CD4-positive, alpha-beta T cell treated with Interleukin-6 at 100 ng/mL for 8 hours (primary cell): ENCODE measurements at regions not wholly inside any gene's neighbourhood (a gene's known extent, or its start where the extent isn't known, plus 50 kb on each side); places are given as distances from the start of the nearest gene placed in this dataset.

Experiments
- DNase-seq: peaks from one replicate; pipeline ENCODE4 v3.0.0-alpha.2; 2020; ENCODE audit warnings: mixed read lengths, low spot score

GRCh38 chr1:88378560-88378959 lies 305.5 kb upstream of the PKN2 start:
- no peak for DNase-seq

DNA sequence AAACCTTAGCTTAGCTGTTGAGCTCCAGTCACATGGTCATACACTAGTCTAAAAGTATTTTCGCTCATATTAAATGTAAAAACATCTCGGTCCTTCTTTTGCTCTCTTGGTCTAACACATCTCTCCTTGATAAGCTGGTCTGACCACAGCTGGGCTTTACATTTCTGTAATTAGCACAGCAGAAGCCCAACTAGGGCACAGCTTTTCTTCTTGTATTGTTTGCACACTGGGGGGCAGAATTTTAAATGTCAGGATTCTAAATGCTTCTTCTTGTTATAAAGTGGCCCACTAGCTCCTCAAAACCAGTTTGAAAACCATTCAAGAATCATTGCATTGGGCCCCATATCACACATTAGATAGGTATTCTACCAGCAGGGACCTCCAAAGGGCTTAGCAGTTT lies 289.1 kb upstream of the PKN2 start:
- no peak for DNase-seq

- DNase-seq = no peak
Measured at GRCh38 chr1:88398338-88398737, 285.7 kb upstream of the PKN2 start.

- no peak for DNase-seq
Measured at GRCh38 chr1:88399690-88400089, 284.4 kb upstream of the PKN2 start.

DNA sequence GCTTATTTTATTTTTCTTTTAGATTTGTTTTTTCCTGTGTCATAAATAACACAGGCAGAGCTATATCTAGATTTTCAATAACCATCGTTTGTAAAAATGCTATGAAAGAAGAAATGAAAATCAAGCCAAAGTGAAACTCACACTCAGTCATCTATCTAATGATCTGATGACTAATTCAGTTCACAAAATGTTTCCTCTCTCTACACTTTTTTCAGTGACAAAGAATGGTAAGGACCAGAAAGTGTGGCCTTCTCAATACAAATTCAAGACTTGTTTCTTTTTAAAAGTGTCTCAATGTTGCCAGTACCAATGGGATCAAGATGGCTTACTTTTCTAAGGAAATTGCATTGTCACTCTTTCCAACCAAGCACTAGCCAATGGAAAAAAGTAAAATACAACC lies 282.8 kb upstream of the PKN2 start:
- DNase-seq = no peak

GRCh38 chr1:88404582-88404981 lies 279.5 kb upstream of the PKN2 start:
- no peak for DNase-seq

DNA sequence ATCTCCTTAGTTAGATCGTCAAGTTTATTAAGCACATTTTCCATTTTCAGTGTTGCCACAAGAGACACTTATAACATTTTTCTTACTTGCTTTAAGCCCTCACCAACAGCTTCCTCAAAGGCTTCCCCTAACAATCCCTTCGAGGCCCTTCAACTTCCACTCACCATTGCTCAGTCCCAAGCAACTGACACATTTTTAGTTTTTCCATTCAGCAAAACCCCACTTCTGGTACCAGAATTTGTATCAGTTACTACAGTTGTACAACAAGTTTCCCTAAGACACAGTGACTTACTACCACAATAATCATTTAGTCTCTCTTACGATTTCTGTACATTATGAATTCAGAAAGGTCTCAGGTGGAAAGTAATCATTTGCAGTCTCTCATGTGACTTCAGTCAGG lies 276.8 kb upstream of the PKN2 start:
- DNase-seq = no peak

DNA sequence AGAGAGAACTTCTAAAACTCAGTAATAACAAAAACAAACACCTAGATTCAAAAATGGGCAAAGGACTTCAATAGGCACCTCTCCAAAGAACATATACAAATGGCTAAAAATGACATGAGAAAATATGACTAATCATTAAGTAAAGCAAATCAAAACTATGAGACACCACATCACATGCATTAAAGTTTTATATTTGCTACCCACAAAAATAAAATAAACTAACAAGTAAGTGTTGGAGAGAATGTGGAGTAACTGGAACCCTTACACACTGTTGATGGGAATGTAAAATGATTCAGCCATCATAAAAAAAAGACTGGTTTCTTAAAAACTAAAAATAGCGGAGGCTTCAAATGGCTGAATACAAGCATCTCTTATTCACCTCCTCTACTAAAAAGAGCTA lies 262.1 kb upstream of the PKN2 start:
- no peak for DNase-seq

DNA sequence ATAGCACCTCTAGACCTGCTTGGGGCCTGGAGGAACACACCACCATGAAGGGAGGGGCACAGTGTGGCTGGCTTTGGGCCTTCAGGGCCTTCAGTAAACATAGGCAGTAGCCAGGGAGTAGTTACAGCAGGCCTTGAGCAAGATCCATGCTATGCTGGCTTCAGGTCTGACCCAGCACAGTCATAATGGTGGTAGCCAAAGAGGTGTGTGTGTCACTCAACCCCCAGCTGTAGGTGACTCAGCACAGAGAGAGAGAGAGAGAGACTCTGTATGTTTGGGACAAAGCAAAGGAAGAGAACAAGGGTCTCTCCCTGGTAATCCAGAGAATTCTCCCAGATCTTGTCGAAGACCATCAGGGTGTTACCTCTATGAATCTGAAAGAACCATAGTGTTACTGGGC lies 250.5 kb upstream of the PKN2 start:
- no peak for DNase-seq

- DNase-seq = no peak
Measured at GRCh38 chr1:88434836-88435235, 249.2 kb upstream of the PKN2 start.

DNA sequence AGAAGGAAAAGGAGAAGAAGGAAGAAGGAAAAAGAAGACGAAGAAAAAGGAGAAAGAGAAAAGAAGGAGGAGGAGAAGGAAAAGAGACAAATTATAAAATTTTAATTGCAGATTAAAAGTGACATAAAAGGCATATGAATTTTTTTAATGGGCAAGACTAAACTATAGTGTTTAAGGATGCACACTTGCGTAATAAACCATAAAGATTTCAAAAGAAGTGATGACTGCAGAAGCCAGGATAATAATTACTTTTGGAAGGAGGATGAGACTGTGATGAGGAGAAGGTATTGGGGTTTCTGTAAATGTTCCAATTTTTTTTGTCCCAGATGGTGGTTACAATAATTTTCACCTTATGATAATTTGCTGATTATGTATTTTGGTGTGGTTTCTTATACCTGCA lies 243.1 kb upstream of the PKN2 start:
- no peak for DNase-seq

- DNase-seq = no peak
Measured at GRCh38 chr1:88451856-88452255, 232.2 kb upstream of the PKN2 start.

GRCh38 chr1:88453295-88453694 lies 230.8 kb upstream of the PKN2 start:
- DNase-seq = no peak

DNA sequence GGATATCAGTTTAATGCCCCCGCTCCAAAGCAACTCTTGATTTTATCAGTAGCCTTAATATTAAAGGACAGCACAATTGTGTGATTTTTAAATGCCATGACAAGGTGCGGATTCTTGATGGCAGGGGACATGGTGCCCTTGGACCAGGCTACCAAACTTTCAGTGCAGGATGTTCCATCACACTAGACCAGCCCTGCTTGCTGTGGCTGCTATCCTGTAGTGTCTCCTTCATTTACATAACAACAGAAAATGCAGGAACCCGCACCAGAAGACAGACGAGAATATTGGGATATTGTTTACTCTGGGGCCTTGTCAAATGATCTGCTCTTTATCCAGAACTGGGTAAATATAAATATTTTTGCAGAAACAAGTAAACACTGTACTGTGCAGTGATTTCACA lies 229.3 kb upstream of the PKN2 start:
- DNase-seq = no peak

- no peak for DNase-seq
Measured at GRCh38 chr1:88455621-88456256, 228.3 kb upstream of the PKN2 start.

DNA sequence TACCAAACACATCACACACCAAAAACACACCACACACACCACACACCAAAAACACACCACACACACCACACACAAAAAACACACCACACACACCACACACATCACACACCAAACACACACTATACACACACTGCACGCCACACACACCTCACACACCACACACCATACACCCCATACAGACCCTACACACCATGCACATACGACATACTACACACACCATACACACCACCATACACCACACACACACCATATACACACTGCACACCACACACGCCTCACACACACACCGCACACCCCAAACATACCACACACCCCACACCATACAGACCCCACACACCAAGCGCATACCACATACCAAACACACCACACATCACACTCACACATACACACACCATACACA lies 226.9 kb upstream of the PKN2 start:
- DNase-seq = no peak

DNA sequence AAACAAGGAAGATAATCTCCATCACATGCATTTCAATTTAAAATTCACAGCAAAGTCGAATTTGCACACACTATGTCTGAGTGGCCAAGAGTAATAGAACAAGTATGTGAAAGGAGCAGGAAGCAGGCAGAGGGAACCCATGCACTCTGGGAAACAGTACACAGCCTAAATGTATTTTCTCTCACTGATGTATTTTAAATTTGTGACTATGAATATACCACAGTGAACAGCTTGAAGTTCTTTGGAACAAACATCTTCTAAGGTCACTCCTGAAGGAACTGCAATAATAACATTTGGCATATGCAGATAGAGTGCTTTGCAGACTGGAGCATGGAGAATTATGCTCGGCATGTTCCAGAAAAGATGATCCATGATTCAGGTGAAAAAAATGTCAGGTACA lies 223.1 kb upstream of the PKN2 start:
- DNase-seq = no peak

DNA sequence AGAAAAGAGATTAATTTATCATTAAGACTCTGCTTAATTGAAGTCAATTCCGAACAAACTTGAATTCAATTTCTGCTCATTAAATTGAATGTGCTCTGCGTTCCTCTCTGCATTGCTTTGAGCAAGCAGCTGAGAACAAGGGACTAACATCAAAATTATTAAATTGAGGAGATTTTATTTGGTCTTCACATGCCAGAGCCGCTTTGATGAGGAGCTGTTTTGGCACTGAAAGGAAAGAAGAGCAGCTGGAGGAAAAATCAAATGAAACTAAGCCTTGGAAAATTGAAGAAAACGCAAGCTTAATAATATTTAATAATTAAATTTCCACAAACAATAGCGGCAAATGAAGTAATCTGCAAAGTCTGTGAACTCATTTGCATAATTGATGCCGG lies 222.0 kb upstream of the PKN2 start:
- no peak for DNase-seq

DNA sequence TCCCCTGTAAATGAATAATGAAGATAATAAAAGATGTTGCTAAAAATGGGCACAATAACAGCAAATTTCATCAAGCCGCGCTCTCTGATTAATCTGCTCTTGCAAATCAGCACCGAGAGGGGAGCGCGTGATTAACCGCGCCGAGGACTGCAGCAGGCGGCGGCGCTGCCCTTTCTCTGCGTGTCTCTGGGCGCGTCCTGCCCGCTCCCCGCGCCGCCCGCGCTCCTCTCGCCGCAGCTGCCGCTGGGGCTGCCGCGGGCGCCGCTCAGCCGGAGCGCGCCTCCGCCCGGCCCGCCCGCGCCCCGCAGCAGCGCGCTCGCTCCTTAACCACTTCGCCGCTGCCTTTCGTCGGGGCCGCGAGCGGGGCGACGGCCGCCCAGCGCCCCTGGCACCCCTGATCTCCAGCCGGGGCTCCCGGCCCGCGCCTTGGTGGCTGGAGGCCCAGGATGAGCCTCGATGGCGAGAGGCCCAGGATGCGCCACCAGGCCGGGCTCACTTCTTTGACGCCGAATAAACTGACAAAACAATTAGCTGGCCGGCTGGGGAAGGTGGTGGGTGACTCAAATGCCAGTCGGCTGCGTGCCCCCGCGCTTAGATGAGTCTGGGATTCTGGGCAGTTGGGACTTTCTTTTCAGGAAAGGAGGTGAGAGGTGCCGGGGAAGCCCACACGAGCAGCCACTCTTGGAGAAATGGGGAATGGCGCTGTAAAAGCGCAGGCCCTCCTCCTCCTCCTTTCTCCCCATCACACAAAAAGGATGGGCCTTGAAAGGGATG lies 221.4 kb upstream of the PKN2 start:
- no peak for DNase-seq

GRCh38 chr1:88463401-88463985 lies 220.6 kb upstream of the PKN2 start:
- DNase-seq = no peak

- no peak for DNase-seq
Measured at GRCh38 chr1:88466011-88466410, 218.1 kb upstream of the PKN2 start.

- no peak for DNase-seq
Measured at GRCh38 chr1:88466899-88467580, 217.0 kb upstream of the PKN2 start.

DNA sequence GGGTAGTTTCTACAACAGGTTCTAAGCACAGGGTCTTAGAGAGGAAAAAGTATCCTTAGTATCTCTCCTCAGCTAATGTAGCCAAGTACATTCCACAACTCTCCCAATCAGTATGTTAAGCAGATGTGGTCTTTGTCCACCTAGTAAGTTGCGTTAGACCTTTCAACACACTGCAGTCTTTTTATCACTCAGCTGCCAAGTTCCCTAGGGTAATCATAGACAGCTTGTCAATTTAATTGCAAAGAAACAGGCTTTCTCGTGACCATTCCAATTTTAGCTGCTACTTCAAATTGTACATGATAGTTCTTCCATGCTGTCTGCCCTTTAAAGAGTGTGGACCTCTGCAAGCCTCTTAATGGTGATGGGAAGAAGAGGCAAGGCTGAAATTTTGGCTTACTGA lies 211.8 kb upstream of the PKN2 start:
- no peak for DNase-seq
